ENCODE measurements at regions not wholly inside any gene's neighbourhood (a gene's known extent, or its start where the extent isn't known, plus 50 kb on each side); places are given as distances from the start of the nearest gene placed in this dataset.

DNA sequence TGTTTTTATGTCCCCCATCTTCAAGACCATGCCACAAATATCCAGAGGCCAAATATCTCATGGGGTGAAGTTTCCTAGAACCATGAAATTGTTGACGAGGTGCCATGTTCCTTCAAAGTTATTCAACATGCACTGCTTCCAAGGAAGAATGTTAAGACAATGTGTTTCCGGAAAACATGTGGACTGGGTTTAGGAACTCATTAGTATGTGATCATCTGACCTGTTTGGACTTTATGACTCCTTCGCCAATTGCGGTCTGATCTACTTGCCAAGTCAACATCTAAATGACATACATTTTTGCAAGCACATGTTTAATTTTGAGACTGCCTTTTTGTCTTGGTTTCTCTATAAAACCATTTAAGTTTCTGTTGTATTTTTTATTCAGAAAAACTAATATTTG lies 234.8 kb downstream of the MAF start:
- no peak for DNase-seq

GRCh38 chr16:79363484-79363883 lies 237.1 kb downstream of the MAF start:
- DNase-seq, result no peak

- no peak for DNase-seq
Measured at GRCh38 chr16:79363035-79363434, 237.5 kb downstream of the MAF start.

- no peak for DNase-seq
Measured at GRCh38 chr16:79362300-79362970, 238.1 kb downstream of the MAF start.

DNA sequence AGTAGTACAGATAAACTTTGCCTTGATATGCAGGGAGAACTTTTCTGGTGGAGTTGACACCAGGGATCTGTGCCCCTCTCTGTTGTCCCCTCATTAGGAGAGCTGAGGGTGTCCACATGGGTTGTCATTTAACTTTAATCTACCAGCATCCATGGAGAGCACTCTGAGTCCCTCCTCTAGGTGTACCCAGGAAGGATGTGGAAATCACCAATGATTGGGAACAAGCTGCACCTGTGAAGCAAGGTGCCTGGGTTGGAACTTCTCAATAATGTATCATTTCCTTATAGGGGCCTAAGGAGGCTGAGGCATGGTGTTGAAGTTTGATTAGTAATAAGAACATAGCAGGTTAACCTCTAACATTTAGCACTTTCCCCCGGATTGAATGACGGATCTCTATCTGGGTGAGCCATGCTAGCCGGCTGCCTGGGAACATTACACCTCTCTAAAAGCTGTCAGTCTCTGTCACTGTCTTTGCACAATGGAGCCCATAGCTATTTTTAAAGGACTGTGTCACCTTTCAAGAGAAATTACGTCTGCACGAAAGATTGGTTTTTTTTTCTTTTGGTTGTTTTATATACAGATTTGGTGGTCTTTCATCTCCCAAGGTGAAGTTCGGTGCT lies 239.3 kb downstream of the MAF start:
- DNase-seq, result no peak

DNA sequence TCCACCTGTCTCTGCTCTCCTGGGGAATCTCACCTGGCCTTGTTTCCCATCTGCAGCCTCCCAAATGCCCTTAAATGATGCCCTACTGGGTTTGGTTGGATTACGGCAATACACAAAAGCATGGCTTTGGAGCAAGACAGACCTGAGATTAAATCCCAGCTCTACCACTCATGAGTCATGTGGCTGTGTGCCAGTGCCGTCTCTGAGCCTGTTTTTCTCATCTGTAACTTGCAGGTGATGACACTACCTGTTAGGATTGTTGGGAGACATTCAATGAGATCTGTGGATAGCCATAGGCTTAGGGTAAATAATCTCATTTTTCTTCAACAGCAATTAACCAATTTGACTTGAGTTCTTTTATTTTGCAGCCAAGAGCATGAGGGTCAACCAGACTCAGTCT lies 240.3 kb downstream of the MAF start:
- DNase-seq, result no peak

DNA sequence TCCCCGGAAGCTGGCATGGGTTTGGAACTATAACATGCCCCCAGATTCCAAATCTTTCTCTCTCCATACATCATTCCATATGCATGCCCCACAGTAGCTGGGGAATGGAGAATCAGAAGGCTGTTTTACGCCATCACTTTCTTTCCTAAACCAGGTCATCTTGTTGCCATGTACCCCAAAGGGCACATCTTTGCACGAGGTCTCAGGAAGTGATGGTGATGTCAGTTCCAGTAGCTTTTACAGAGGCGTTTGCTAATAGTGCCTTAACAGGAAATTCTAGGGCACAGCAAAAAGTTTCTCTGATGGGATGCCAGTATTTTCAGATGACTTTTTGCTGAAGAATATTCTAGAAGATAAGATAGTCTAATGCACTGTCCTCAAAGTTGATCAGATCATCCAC lies 241.5 kb downstream of the MAF start:
- DNase-seq, result no peak

GRCh38 chr16:79358188-79358587 lies 242.3 kb downstream of the MAF start:
- DNase-seq, result no peak

DNA sequence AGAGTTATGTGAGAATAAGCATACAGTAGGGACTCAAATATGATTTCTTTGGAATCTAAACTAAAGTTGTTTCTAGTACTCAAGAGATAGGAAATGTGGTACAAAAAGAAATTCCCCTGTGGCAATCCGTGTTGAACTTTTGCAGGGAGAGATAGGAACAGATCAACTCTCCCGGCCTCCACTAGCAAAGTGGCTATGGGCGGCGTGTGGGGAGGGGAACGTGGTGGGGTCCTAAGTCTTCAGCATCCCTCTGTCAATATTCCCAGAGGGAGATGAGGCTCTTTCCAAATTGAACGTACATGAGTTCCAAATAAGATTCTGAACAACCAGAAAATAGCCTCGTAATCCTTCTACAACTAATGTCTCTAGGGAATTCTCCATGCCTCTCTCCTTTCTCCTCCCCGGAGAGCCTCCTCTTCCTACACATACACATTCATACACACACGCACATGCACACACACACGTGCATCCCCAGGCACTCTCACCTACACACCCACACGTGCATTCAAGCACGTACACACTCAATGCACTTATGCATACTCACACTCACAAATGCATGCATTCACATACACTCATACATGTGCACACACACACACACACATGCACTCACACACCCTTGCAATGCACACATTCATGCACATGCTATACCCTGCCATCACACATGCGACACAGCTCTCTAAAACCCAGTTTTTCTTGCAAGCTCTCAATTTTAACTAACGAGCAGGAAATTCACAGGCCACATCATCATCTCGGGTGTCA lies 244.8 kb downstream of the MAF start:
- no peak for DNase-seq

- DNase-seq, result no peak
Measured at GRCh38 chr16:79351927-79352326, 248.6 kb downstream of the MAF start.

DNA sequence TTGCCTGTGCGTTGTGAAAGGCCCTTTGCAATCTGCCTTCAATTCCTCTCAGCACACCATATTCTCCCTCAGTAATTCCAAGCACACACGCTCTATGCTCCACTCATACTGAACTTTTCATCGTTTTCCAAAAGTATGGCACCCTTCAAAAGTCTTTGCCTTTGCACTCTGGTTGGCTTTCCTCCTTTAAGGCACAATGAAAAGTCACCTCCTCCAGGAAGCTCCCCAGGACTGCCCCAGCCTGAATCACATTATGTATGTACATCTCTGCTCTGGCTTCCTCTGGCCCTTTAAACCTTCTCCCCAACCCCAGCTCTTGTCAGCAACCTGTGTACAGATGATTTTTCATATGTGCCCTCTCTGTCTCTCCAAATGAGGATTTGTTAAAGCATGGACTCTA lies 250.7 kb downstream of the MAF start:
- no peak for DNase-seq

DNA sequence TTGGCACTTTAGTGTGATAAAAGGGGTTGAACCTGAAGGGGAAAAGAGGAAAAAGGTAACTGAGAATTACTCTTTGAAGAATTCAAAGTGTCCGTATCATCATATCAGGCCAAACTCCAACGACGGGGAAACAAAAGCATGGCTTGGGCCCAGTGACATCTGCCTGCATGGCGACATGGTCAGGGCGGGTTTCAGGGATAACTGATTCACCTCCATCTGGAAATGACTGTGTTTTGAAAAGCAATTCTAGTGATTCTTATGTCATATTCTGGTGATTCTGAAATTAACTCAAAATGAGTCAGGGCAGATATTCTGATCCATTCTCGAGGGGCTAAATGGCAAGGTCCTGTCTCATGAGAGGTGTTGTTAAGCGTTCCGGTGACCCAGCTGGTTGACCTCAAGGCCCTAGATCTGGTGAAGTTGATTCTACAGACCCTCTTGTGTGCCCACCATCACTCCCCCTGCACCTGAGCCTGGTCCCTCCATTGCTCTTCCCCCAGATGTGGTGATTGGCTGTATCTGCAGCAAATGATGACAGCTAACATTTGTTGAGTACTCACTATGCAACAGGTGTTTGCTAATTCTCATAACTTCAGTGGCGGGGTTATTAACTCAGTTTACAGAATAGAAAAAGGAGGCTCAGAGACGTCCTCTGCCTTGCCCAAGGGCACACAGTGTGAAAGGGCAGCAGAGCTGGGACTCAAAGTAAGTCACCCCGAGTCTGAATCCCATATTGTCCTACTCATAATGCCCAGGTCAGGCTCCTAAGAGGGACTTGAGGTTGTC lies 251.8 kb downstream of the MAF start:
- DNase-seq, result no peak

GRCh38 chr16:79347277-79347676 lies 253.3 kb downstream of the MAF start:
- no peak for DNase-seq

DNA sequence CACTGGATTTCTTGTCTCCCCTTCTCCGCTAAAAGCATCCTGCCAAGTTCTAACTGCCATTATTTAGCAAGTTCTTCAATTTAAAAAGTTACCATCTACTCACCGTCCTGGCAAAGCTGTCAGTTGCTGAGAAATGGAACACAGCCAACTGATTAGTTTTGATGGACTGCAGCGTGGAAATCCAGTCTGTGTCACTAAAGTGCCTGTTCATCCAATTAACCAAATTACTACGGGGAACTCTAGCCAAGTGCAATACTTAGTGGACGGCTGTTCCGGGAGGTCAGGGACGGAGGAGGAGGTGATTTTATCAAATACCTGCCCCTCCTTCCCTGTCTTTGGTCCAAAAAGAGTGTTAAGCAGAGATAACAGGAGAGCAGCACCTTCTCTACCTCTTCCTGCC lies 260.7 kb downstream of the MAF start:
- DNase-seq, result no peak

- DNase-seq, result no peak
Measured at GRCh38 chr16:79337906-79338305, 262.6 kb downstream of the MAF start.

- DNase-seq, result no peak
Measured at GRCh38 chr16:79336437-79337229, 263.9 kb downstream of the MAF start.

DNA sequence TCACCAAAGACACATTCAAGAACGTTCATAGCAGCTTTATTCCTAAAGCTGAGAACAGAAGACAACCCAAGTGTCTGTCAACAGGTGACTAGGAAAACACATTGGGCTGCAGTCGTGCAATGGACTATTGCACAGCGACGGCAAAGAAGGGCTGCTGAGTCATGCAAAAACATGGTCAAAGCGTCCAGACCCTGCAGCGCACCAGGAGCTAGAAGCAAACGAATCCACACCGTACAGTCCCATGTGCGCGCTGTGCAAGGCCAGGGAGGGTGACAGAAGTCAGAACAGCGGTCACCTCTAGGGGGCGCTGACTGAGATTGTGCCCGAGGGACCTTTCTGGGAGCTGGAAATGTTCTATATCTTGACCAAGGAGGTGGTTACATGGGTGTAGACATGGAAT lies 266.4 kb downstream of the MAF start:
- DNase-seq, result no peak

- DNase-seq, result no peak
Measured at GRCh38 chr16:79331066-79331465, 269.5 kb downstream of the MAF start.

- DNase-seq, result no peak
Measured at GRCh38 chr16:79329967-79330366, 270.6 kb downstream of the MAF start.

DNA sequence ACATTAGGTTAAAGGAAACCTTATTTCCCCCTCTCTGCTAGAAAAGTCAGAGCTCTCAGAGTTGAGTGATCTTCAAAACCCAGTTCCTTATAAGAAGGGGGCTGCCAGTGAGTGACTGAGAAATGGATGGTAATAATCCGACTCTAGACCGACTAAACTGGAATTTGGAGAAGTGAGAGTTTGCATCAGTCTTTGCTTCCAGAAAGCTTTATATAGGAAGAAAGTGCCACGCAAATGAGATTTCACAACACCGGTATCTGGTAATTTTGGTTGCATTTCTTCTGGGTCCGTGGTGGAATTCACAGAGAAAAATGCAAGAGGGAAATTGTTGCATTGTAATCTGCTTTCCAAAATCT lies 271.4 kb downstream of the MAF start:
- DNase-seq, result no peak

GRCh38 chr16:79328402-79329165 lies 272.0 kb downstream of the MAF start:
- no peak for DNase-seq

DNA sequence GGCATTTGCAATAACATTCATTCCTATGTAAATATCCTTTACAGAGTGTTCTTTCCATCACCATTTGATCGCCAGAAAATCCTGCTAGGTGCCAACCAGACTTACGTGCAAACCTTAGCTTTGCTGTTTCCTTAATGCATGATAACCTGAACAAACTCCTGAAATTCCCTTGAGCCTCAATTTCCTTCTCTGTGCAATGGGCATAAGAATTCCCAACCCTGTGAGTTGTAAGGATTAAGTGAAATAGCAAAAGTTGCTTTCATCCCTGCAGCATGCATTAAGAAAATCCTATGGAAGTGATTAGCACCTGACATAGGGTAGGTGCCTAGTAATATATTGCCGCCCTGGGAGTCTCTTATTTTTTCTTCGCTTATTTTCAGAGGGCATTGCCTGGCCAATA lies 272.7 kb downstream of the MAF start:
- DNase-seq, result no peak
